Bronchial epithelial cell (primary cell): ENCODE measurements at regions not wholly inside any gene's neighbourhood (a gene's known extent, or its start where the extent isn't known, plus 50 kb on each side); places are given as distances from the start of the nearest gene placed in this dataset.

Experiments
- DNase-seq: peaks from one replicate; pipeline ENCODE4 v3.0.0-alpha.2; 2010; ENCODE audit warnings: low read depth
- FAIRE-seq: peaks from 2 replicates; lab custom pipeline; 2011; peaks lifted over from hg19 to GRCh38; lab: Jason Lieb, UNC
- H3K27me3 ChIP-seq: 2 replicates; pipeline ENCODE4 v1.5.1; 2011; ENCODE audit warnings: low read length; ENCODE audit not compliant: control insufficient read depth, insufficient read depth
- H3K36me3 ChIP-seq: 2 replicates; pipeline ENCODE4 v1.5.1; 2011; ENCODE audit warnings: low read length; ENCODE audit not compliant: control insufficient read depth, insufficient read depth
- H3K4me3 ChIP-seq: 2 replicates; pipeline ENCODE4 v1.5.1; 2011; ENCODE audit warnings: mild to moderate bottlenecking, low read depth, low read length, control low read depth
- CTCF ChIP-seq: IDR thresholded peaks from 2 replicates; pipeline ENCODE4 v1.5.1; 2011; ENCODE audit warnings: mild to moderate bottlenecking, moderate library complexity, low read length, control low read depth, inconsistent platforms; ENCODE audit not compliant: insufficient read depth, severe bottlenecking

- no peak for DNase-seq
- no peak for TF ChIP-seq CTCF
- Histone ChIP-seq H3K36me3 (no peaks in the 10 kb centered on the region), H3K4me3 (no peak overlapping the region), H3K27me3 (no peaks in the 10 kb centered on the region)
- peak; percentile 23 for FAIRE-seq
Measured at GRCh38 chr2:193505620-193506019, 1310.9 kb upstream of the TMEFF2 start.

GRCh38 chr2:193502363-193503035, 1307.8 kb upstream of the TMEFF2 start:
- no peak for TF ChIP-seq CTCF
- DNase-seq (no peak), FAIRE-seq (no peak)
- Histone ChIP-seq H3K36me3 (no peaks in the 10 kb centered on the region), H3K27me3 (no peaks in the 10 kb centered on the region), H3K4me3 (no peak overlapping the region)

GRCh38 chr2:193496786-193497185, 1302.1 kb upstream of the TMEFF2 start:
- no peak for DNase-seq
- H3K27me3 ChIP-seq: no peaks in the 10 kb centered on the region
- no peaks in the 10 kb centered on the region for H3K36me3 ChIP-seq
- no peak overlapping the region for H3K4me3 ChIP-seq
- TF ChIP-seq CTCF: no peak
- FAIRE-seq: no peak

- H3K4me3 ChIP-seq: no peak overlapping the region
- FAIRE-seq (no peak), DNase-seq (no peak)
- H3K36me3 ChIP-seq: no peaks in the 10 kb centered on the region
- H3K27me3 ChIP-seq: no peaks in the 10 kb centered on the region
- TF ChIP-seq CTCF: no peak
Measured at GRCh38 chr2:193482557-193482956, 1287.8 kb upstream of the TMEFF2 start.

GRCh38 chr2:193480187-193480586, 1285.5 kb upstream of the TMEFF2 start:
- no peak for TF ChIP-seq CTCF
- DNase-seq (no peak), FAIRE-seq (no peak)
- no peaks in the 10 kb centered on the region for H3K36me3 ChIP-seq
- no peak overlapping the region for H3K4me3 ChIP-seq
- no peaks in the 10 kb centered on the region for H3K27me3 ChIP-seq
